Neuronal stem cell (in vitro differentiated cells): ENCODE measurements at regions not wholly inside any gene's neighbourhood (a gene's known extent, or its start where the extent isn't known, plus 50 kb on each side); places are given as distances from the start of the nearest gene placed in this dataset.
"Not testable (repeated sequence)": the region's sequence is repeated elsewhere in the genome, so short reads cannot be mapped to it uniquely, and the experiment has no call there.

ENCODE experiments used
- DNase-seq: peaks from one replicate; pipeline ENCODE4 v3.0.0-alpha.2; 2013; ENCODE audit warnings: low spot score
- H2AFZ ChIP-seq: one replicate; pipeline ENCODE4 v1.6.1; 2013; ENCODE audit warnings: mild to moderate bottlenecking, low read length, inconsistent platforms
- H2AK5ac ChIP-seq: 2 replicates; pipeline ENCODE4 v1.6.1; 2013; ENCODE audit warnings: low read depth, mild to moderate bottlenecking, inconsistent platforms, low read length, moderate library complexity, mixed read lengths
- H2BK120ac ChIP-seq: 2 replicates; pipeline ENCODE4 v1.6.1; 2013; ENCODE audit warnings: low read depth, mild to moderate bottlenecking, inconsistent platforms, low read length, moderate library complexity, mixed read lengths
- H2BK12ac ChIP-seq: one replicate; pipeline ENCODE4 v1.6.1; 2013; ENCODE audit warnings: low read length, inconsistent platforms
- H2BK15ac ChIP-seq: 2 replicates; pipeline ENCODE4 v1.6.1; 2013; ENCODE audit warnings: mild to moderate bottlenecking, low read length, inconsistent platforms, mixed read lengths
- H2BK5ac ChIP-seq: one replicate; pipeline ENCODE4 v1.6.1; 2013; ENCODE audit warnings: inconsistent platforms, mild to moderate bottlenecking, low read length, moderate library complexity
- H3K14ac ChIP-seq: one replicate; pipeline ENCODE4 v1.6.1; 2013; ENCODE audit warnings: low read length, inconsistent platforms
- H3K18ac ChIP-seq: 2 replicates; pipeline ENCODE4 v1.6.1; 2013; ENCODE audit warnings: low read length, inconsistent platforms
- H3K23ac ChIP-seq: 2 replicates; pipeline ENCODE4 v1.6.1; 2013; ENCODE audit warnings: low read depth, mild to moderate bottlenecking, mixed read lengths, low read length, inconsistent platforms; ENCODE audit not compliant: poor library complexity
- H3K27ac ChIP-seq: replicated peaks from 3 replicates; pipeline ENCODE4 v1.5.1; 2013; ENCODE audit warnings: low read length, inconsistent platforms
- H3K27me3 ChIP-seq, 3 experiments: 2 replicates each; pipeline ENCODE4 v1.6.1; 2013; ENCODE audit warnings: low read length in 3 of 3, mild to moderate bottlenecking in 2 of 3, inconsistent platforms in 1 of 3, low read depth in 1 of 3, mixed read lengths in 1 of 3, moderate library complexity in 1 of 3; ENCODE audit not compliant: control insufficient read depth in 3 of 3, insufficient read depth in 3 of 3
- H3K36me3 ChIP-seq, 2 donors: replicated peaks in 1 of 2; 2 replicates each; pipeline ENCODE4 v1.6.1; 2013; ENCODE audit warnings: low read length in 2 of 2; ENCODE audit not compliant: control insufficient read depth in 2 of 2, insufficient read depth in 2 of 2
- H3K4ac ChIP-seq: 2 replicates; pipeline ENCODE4 v1.6.1; 2013; ENCODE audit warnings: inconsistent platforms, mild to moderate bottlenecking, low read length, moderate library complexity
- H3K4me1 ChIP-seq, 2 donors: 1 replicate in 1 of 2; 2 replicates in 1 of 2; pipeline ENCODE4 v1.6.1; 2013; ENCODE audit warnings: low read length in 2 of 2, low read depth in 1 of 2; ENCODE audit not compliant: control insufficient read depth in 2 of 2, insufficient read depth in 1 of 2
- H3K4me2 ChIP-seq: one replicate; pipeline ENCODE4 v1.6.1; 2013; ENCODE audit warnings: mild to moderate bottlenecking, low read length, inconsistent platforms; ENCODE audit not compliant: insufficient read depth, poor library complexity, severe bottlenecking
- H3K4me3 ChIP-seq, 2 donors: 2 replicates each; pipeline ENCODE4 v1.5.1; 2013; ENCODE audit warnings: low read length in 2 of 2, mild to moderate bottlenecking in 2 of 2, inconsistent platforms in 1 of 2, moderate library complexity in 1 of 2
- H3K79me1 ChIP-seq: one replicate; pipeline ENCODE4 v1.6.1; 2013; ENCODE audit warnings: low read depth, mild to moderate bottlenecking, inconsistent platforms, low read length, moderate library complexity
- H3K9ac ChIP-seq: one replicate; pipeline ENCODE4 v1.6.1; 2013; ENCODE audit warnings: mild to moderate bottlenecking, low read depth, low read length, inconsistent platforms; ENCODE audit not compliant: poor library complexity
- H3K9me3 ChIP-seq, 2 donors: replicated peaks in 1 of 2; 2 replicates each; pipeline versions ENCODE3 to v1.6.1; 2013; ENCODE audit warnings: low read length in 2 of 2, mild to moderate bottlenecking in 2 of 2, inconsistent platforms in 1 of 2, low read depth in 1 of 2, mixed read lengths in 1 of 2, moderate library complexity in 1 of 2; ENCODE audit not compliant: control insufficient read depth in 2 of 2, insufficient read depth in 1 of 2
- H4K8ac ChIP-seq: one replicate; pipeline ENCODE4 v1.6.1; 2013; ENCODE audit warnings: low read depth, mild to moderate bottlenecking, inconsistent platforms, low read length, moderate library complexity
- H4K91ac ChIP-seq: one replicate; pipeline ENCODE4 v1.6.1; 2013; ENCODE audit warnings: low read length, low read depth, mild to moderate bottlenecking, inconsistent platforms; ENCODE audit not compliant: poor library complexity
- whole genome bisulfite sequencing, 2 donors: extraction: QIAGEN DNeasy Blood & Tissue Kit; methylation state at CpG; one replicate each; pipeline ENCODE4 v1.1.7; 2013; ENCODE audit warnings: missing lambda C conversion rate in 2 of 2, mixed read lengths in 1 of 2; ENCODE audit not compliant: insufficient read length in 2 of 2, insufficient replicate concordance in 1 of 2; ENCODE audit errors: extremely low coverage in 2 of 2; 5-methylcytosine and 5-hydroxymethylcytosine counted together

GRCh38 chr7:6937746-6938145 lies 111.7 kb upstream of the CCZ1B start:
- not testable (repeated sequence) for H3K23ac ChIP-seq, H3K14ac ChIP-seq, H2AK5ac ChIP-seq, H3K27me3 ChIP-seq, H2BK120ac ChIP-seq, H2BK5ac ChIP-seq, H3K9me3 ChIP-seq, H3K4ac ChIP-seq, H2BK12ac ChIP-seq, H4K8ac ChIP-seq, H2BK15ac ChIP-seq, H4K91ac ChIP-seq, H3K27ac ChIP-seq, DNase-seq, H3K4me3 ChIP-seq, H3K4me1 ChIP-seq, H3K4me2 ChIP-seq, H3K9ac ChIP-seq, H3K36me3 ChIP-seq, H2AFZ ChIP-seq, H3K18ac ChIP-seq, H3K79me1 ChIP-seq
- WGBS, 2 donors: no CpG with 5 or more reads among the region's 9 CpGs

GRCh38 chr7:6938284-6938683 lies 112.2 kb upstream of the CCZ1B start:
- no CpG with 5 or more reads among the region's 4 CpGs for WGBS, 2 donors
- not testable (repeated sequence) for H3K4me1 ChIP-seq, H2AK5ac ChIP-seq, H3K36me3 ChIP-seq, H2BK120ac ChIP-seq, H2BK15ac ChIP-seq, DNase-seq, H3K4ac ChIP-seq, H3K79me1 ChIP-seq, H3K4me3 ChIP-seq, H3K18ac ChIP-seq, H4K91ac ChIP-seq, H2BK5ac ChIP-seq, H3K9ac ChIP-seq, H3K9me3 ChIP-seq, H2BK12ac ChIP-seq, H3K27me3 ChIP-seq, H3K4me2 ChIP-seq, H4K8ac ChIP-seq, H3K27ac ChIP-seq, H3K23ac ChIP-seq, H3K14ac ChIP-seq, H2AFZ ChIP-seq

GRCh38 chr7:6939126-6939525 lies 113.1 kb upstream of the CCZ1B start:
- not testable (repeated sequence) for H4K8ac ChIP-seq, H3K18ac ChIP-seq, H3K27ac ChIP-seq, H3K4me3 ChIP-seq, DNase-seq, H3K9ac ChIP-seq, H2BK5ac ChIP-seq, H2AK5ac ChIP-seq, H3K4me1 ChIP-seq, H3K4me2 ChIP-seq, H3K27me3 ChIP-seq, H3K4ac ChIP-seq, H3K79me1 ChIP-seq, H3K23ac ChIP-seq, H2BK12ac ChIP-seq, H2AFZ ChIP-seq, H3K36me3 ChIP-seq, H4K91ac ChIP-seq, H2BK120ac ChIP-seq, H3K14ac ChIP-seq, H3K9me3 ChIP-seq, H2BK15ac ChIP-seq
- WGBS, 2 donors: no CpG with 5 or more reads among the region's 11 CpGs

GRCh38 chr7:6939896-6940295 lies 113.8 kb upstream of the CCZ1B start:
- not testable (repeated sequence) for H3K4me3 ChIP-seq, H3K27ac ChIP-seq, H3K27me3 ChIP-seq, H3K18ac ChIP-seq, H3K9ac ChIP-seq, H3K4me1 ChIP-seq, H4K91ac ChIP-seq, H2BK5ac ChIP-seq, H3K9me3 ChIP-seq, H3K23ac ChIP-seq, H2AFZ ChIP-seq, H2AK5ac ChIP-seq, H2BK15ac ChIP-seq, H3K4ac ChIP-seq, H4K8ac ChIP-seq, DNase-seq, H3K36me3 ChIP-seq, H3K4me2 ChIP-seq, H2BK120ac ChIP-seq, H3K79me1 ChIP-seq, H3K14ac ChIP-seq, H2BK12ac ChIP-seq
- WGBS, 2 donors: no CpG with 5 or more reads among the region's 17 CpGs
